Liver (tissue), 8 donors: ENCODE measurements at regions not wholly inside any gene's neighbourhood (a gene's known extent, or its start where the extent isn't known, plus 50 kb on each side); places are given as distances from the start of the nearest gene placed in this dataset.
"Not testable (repeated sequence)": the region's sequence is repeated elsewhere in the genome, so short reads cannot be mapped to it uniquely, and the experiment has no call there.

Source experiments
- DNase-seq: peaks from one replicate; pipeline ENCODE4 v3.0.0-alpha.2; 2017; ENCODE audit warnings: low spot score
- H3K27ac ChIP-seq, 2 donors: one replicate each; pipeline ENCODE4 v1.7.0; 2013; ENCODE audit warnings: inconsistent platforms in 2 of 2, low read length in 2 of 2, control low read depth in 1 of 2, low read depth in 1 of 2, mild to moderate bottlenecking in 1 of 2
- H3K27me3 ChIP-seq, 4 donors: one replicate each; pipeline versions ENCODE4 v1.6.1 to v1.7.0; 2013; ENCODE audit warnings: low read length in 3 of 4, inconsistent platforms in 1 of 4, mild to moderate bottlenecking in 1 of 4, moderate library complexity in 1 of 4; ENCODE audit not compliant: control insufficient read depth in 4 of 4, insufficient read depth in 4 of 4
- H3K36me3 ChIP-seq, 4 donors: one replicate each; pipeline versions ENCODE4 v1.6.1 to v1.7.0; 2013; ENCODE audit warnings: low read length in 3 of 4, mild to moderate bottlenecking in 3 of 4, low read depth in 1 of 4, moderate library complexity in 1 of 4; ENCODE audit not compliant: control insufficient read depth in 4 of 4, insufficient read depth in 3 of 4
- H3K4me1 ChIP-seq, 4 donors: one replicate each; pipeline versions ENCODE4 v1.6.1 to v1.7.0; 2013; ENCODE audit warnings: low read length in 3 of 4, mild to moderate bottlenecking in 3 of 4, moderate library complexity in 1 of 4; ENCODE audit not compliant: control insufficient read depth in 4 of 4, insufficient read depth in 4 of 4
- H3K4me3 ChIP-seq, 3 donors: one replicate each; pipeline versions ENCODE4 v1.6.1 to v1.7.0; 2013; ENCODE audit warnings: low read length in 3 of 3, control low read depth in 1 of 3, low read depth in 1 of 3, mild to moderate bottlenecking in 1 of 3
- H3K9ac ChIP-seq, 2 donors: one replicate each; pipeline ENCODE4 v1.7.0; 2013; ENCODE audit warnings: low read length in 2 of 2, mild to moderate bottlenecking in 2 of 2, moderate library complexity in 2 of 2, control low read depth in 1 of 2, low read depth in 1 of 2
- H3K9me3 ChIP-seq, 4 donors: one replicate each; pipeline versions ENCODE4 v1.6.1 to v1.7.0; 2013; ENCODE audit warnings: low read length in 3 of 4; ENCODE audit not compliant: control insufficient read depth in 4 of 4
- CTCF ChIP-seq: fragments of 150-350 bp; IDR thresholded peaks from 2 replicates; pipeline ENCODE4 v1.5.1; 2017; ENCODE audit warnings: improper control_type of control experiment, low read depth, low read length; ENCODE audit not compliant: missing input control
- EGR1 ChIP-seq, 2 donors: IDR thresholded peaks; 2 replicates each; pipeline ENCODE4 v1.6.1; 2016 to 2018; ENCODE audit warnings: antibody characterized with exemption in 2 of 2, low read depth in 2 of 2
- FOXA1 ChIP-seq: IDR thresholded peaks from 2 replicates; pipeline ENCODE4 v1.6.1; 2016; ENCODE audit warnings: antibody characterized with exemption
- FOXA2 ChIP-seq: IDR thresholded peaks from 2 replicates; pipeline ENCODE4 v1.6.1; 2016; ENCODE audit warnings: antibody characterized with exemption
- HNF4A ChIP-seq, 2 donors: conservative IDR thresholded peaks; 2 replicates each; pipeline ENCODE4 v1.6.1; 2016; ENCODE audit warnings: antibody characterized with exemption in 2 of 2, mild to moderate bottlenecking in 2 of 2
- HNF4G ChIP-seq: IDR thresholded peaks from 2 replicates; pipeline ENCODE4 v1.6.1; 2016; ENCODE audit warnings: antibody characterized with exemption
- JUND ChIP-seq, 2 donors: IDR thresholded peaks; 2 replicates each; pipeline ENCODE4 v1.6.1; 2016; ENCODE audit warnings: antibody characterized with exemption in 2 of 2
- NR2F2 ChIP-seq: IDR thresholded peaks from 2 replicates; pipeline ENCODE4 v1.6.1; 2016; ENCODE audit warnings: antibody characterized with exemption
- RAD21 ChIP-seq, 2 donors: IDR thresholded peaks; 2 replicates each; pipeline ENCODE4 v1.6.1; 2016; ENCODE audit warnings: antibody characterized with exemption in 2 of 2, mild to moderate bottlenecking in 2 of 2
- REST ChIP-seq: IDR thresholded peaks from 2 replicates; pipeline ENCODE4 v1.6.1; 2016; ENCODE audit warnings: antibody characterized with exemption, mild to moderate bottlenecking
- RXRA ChIP-seq, 2 donors: IDR thresholded peaks; 2 replicates each; pipeline ENCODE4 v1.6.1; 2017 to 2018; ENCODE audit warnings: antibody characterized with exemption in 2 of 2, mild to moderate bottlenecking in 1 of 2
- SP1 ChIP-seq: IDR thresholded peaks from 2 replicates; pipeline ENCODE4 v1.6.1; 2018; ENCODE audit warnings: antibody characterized with exemption, mild to moderate bottlenecking
- TAF1 ChIP-seq: conservative IDR thresholded peaks from 2 replicates; pipeline ENCODE4 v1.6.1; 2016; ENCODE audit warnings: antibody characterized with exemption, mild to moderate bottlenecking
- YY1 ChIP-seq: IDR thresholded peaks from 2 replicates; pipeline ENCODE4 v1.6.1; 2016; ENCODE audit warnings: antibody characterized with exemption, mild to moderate bottlenecking
- ZBTB33 ChIP-seq: IDR thresholded peaks from 2 replicates; pipeline ENCODE4 v1.6.1; 2016; ENCODE audit warnings: antibody characterized with exemption
- WGBS: extraction: QIAGEN DNeasy Blood & Tissue Kit; methylation state at CpG from one replicate; pipeline ENCODE4 v1.1.7; 2013; 5-methylcytosine and 5-hydroxymethylcytosine counted together
- TF ChIP-seq, protein P1 (sequence below): IDR thresholded peaks from 2 replicates; pipeline ENCODE4 v1.6.1; 2016; ENCODE audit warnings: antibody characterized with exemption
- donor health status: healthy.
- donor health status: healthy.
- donor health status: healthy.
- donor health status: healthy.
- donor health status: healthy.

DNA sequence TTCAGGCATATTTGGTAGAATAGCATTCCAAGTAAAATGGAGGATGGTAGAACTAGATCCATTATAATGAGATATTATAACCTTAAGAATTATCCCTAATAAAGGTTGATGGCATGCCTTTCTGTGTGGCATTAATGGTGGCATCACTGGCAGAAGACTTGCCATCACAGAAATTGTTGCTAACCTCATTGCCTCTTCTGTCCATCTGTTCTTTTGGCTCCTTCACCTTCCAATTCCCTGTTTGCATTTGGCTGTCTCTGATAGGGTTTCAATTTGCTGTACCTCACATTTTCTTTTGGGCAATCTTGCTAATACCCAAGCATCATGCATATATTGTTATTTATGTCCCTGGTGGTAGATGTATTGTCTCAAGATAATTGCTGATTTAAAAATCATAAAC is 98.9 kb downstream of the SMPDL3A start:
- H3K9ac ChIP-seq, result no peak overlapping the region
- no peak overlapping the region for H3K4me3 ChIP-seq
- H3K9me3 ChIP-seq, result no peaks in the 10 kb centered on the region
- TF ChIP-seq HNF4A (conservative IDR thresholded peaks at IDR 0.05), result no peak
- TF ChIP-seq ZBTB33, result no peak
- TF ChIP-seq EGR1 (IDR thresholded peaks at IDR 0.05; ENCODE audit: low read depth in 2 of 2), result no peak
- TF ChIP-seq NR2F2, result no peak
- no peak for TF ChIP-seq HNF4G
- no peak for TF ChIP-seq REST
- TF ChIP-seq YY1, result no peak
- TF ChIP-seq CTCF, result no peak
- no peak for TF ChIP-seq RXRA (IDR thresholded peaks at IDR 0.05)
- no peak for TF ChIP-seq RAD21 (IDR thresholded peaks at IDR 0.05)
- TF ChIP-seq JUND (IDR thresholded peaks at IDR 0.05), result no peak
- TF ChIP-seq FOXA1, result no peak
- TF ChIP-seq TAF1, result no peak
- TF ChIP-seq SP1, result no peak
- no peak for TF ChIP-seq FOXA2
- TF ChIP-seq, protein P1, sequence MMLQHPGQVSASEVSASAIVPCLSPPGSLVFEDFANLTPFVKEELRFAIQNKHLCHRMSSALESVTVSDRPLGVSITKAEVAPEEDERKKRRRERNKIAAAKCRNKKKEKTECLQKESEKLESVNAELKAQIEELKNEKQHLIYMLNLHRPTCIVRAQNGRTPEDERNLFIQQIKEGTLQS, result no peak
- no peak overlapping the region for H3K27ac ChIP-seq
- no peaks in the 10 kb centered on the region for H3K27me3 ChIP-seq
- DNase-seq, result no peak
- no peaks in the 10 kb centered on the region for H3K36me3 ChIP-seq
- no peaks in the 10 kb centered on the region for H3K4me1 ChIP-seq

DNA sequence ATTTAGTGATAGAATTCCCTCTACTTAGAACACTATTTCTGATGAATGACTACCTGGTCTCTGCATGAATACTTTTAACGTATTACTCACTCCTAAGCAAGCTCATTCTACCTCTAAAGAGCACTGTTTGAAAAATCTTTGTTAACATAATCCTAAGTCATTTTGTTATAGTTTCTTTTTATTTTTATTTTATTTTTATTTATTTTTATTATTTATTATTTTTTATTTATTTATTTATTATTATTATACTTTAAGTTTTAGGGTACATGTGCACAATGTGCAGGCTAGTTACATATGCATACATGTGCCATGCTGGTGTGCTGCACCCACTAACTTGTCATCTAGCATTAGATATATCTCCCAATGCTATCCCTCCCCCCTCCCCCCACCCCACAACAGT is 99.6 kb downstream of the SMPDL3A start:
- H3K9me3 ChIP-seq, H3K4me3 ChIP-seq, DNase-seq, H3K36me3 ChIP-seq, H3K27ac ChIP-seq, H3K9ac ChIP-seq, H3K27me3 ChIP-seq, H3K4me1 ChIP-seq: not testable (repeated sequence)
- WGBS, result 91% methylated on average over 1 of the region's 1 CpG
